ENCODE measurements at regions not wholly inside any gene's neighbourhood (a gene's known extent, or its start where the extent isn't known, plus 50 kb on each side); places are given as distances from the start of the nearest gene placed in this dataset.
"Not testable (repeated sequence)": the region's sequence is repeated elsewhere in the genome, so short reads cannot be mapped to it uniquely, and the experiment has no call there.

DNA sequence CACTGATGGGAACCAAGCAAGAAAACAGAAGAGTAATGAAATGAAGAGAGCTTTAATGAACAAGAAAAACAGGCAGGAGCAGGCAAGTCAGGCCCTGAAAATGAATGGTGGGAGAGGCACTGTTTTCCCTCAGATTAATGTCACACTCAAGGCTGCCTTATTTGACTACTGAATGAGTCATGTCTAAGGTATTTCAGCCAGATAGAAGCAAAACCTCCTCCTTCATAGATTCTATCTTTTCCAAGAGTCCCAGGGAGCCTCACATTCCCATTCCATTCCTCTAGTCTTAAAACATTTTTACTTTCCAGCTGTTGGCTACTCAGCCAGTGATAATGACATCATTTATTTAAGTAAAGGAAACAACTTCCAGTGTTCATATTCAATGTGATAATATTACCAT lies 228.4 kb upstream of the NRIP1 start:
- TF ChIP-seq EZH2phosphoT487 (IDR thresholded peaks at IDR 0.05; ENCODE audit: insufficient read depth, low read depth) (no peak), EZH2 (IDR thresholded peaks at IDR 0.05; ENCODE audit: insufficient read depth, poor library complexity, severe bottlenecking) (no peak)
- Histone ChIP-seq H3K79me2 (ENCODE audit: insufficient read depth) (no peaks in the 10 kb centered on the region), H3K4me3 (no peak overlapping the region), H3K9me2 (ENCODE audit: insufficient read depth) (peaks cover 3% of the 10 kb centered on the region; the same call in 1 of the 2 replicates), H2AFZ (peak overlapping the region; percentile 12), H3K27me3 (replicated peaks; ENCODE audit: insufficient read depth) (no peaks in the 10 kb centered on the region), H3K27ac (peak overlapping the region; percentile 28; the same call in 1 of the 2 replicates), H3F3A (ENCODE audit: insufficient read depth) (peaks cover 12% of the 10 kb centered on the region), H3K36me3 (ENCODE audit: low read depth) (no peaks in the 10 kb centered on the region), H4K20me1 (ENCODE audit: insufficient read depth) (no peaks in the 10 kb centered on the region), H3K4me2 (ENCODE audit: unreplicated experiment) (peak overlapping the region; percentile 72), H3K9me3 (ENCODE audit: low read depth) (no peaks in the 10 kb centered on the region), H3K4me1 (ENCODE audit: insufficient read depth) (peaks cover 15% of the 10 kb centered on the region), H3K9ac (no peak overlapping the region)
- in situ Hi-C loops (cut with MboI) = no loop called here
- DNase-seq = peak; percentile 87

DNA sequence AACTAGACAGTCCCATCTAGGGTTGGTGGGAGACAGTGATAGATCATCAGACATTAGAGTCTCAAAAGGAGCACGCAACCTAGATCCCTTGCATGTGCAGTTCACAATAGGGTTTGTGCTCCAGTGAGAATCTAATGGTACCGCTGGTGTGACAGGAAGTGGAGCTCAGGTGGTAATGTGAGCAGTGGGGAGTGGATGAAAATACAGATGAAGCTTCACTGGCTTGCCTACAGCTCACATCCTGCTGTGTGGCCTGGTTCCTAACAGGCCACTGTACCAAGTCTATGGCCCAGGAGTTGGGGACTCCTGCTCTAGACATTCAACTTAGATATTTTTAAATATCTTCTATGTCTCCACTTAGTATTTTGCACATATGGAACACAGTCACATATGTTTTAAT lies 231.1 kb upstream of the NRIP1 start:
- H3K4me1 ChIP-seq (ENCODE audit: insufficient read depth) = peaks cover 15% of the 10 kb centered on the region
- WGBS, 2 experiments (ENCODE audit: low coverage in 1 of 2, low lambda C conversion rate in 2 of 2, missing lambda C conversion rate in 2 of 2) = 94 to 95% methylated on average over 2 of the region's 2 CpGs
- no peaks in the 10 kb centered on the region for H4K20me1 ChIP-seq (ENCODE audit: insufficient read depth)
- H2AFZ ChIP-seq = no peak overlapping the region
- H3K27ac ChIP-seq = no peak overlapping the region
- no peak for TF ChIP-seq EZH2 (IDR thresholded peaks at IDR 0.05; ENCODE audit: insufficient read depth, poor library complexity, severe bottlenecking)
- no peak for TF ChIP-seq EZH2phosphoT487 (IDR thresholded peaks at IDR 0.05; ENCODE audit: insufficient read depth, low read depth)
- H3K4me2 ChIP-seq (ENCODE audit: unreplicated experiment) = no peak overlapping the region
- no peak for DNase-seq
- H3K9me2 ChIP-seq (ENCODE audit: insufficient read depth) = peaks cover 3% of the 10 kb centered on the region; the same call in 1 of the 2 replicates
- no peaks in the 10 kb centered on the region for H3K27me3 ChIP-seq (replicated peaks; ENCODE audit: insufficient read depth)
- no peaks in the 10 kb centered on the region for H3K36me3 ChIP-seq (ENCODE audit: low read depth)
- H3K9me3 ChIP-seq (ENCODE audit: low read depth) = no peaks in the 10 kb centered on the region
- H3K4me3 ChIP-seq = no peak overlapping the region
- peaks cover 12% of the 10 kb centered on the region for H3F3A ChIP-seq (ENCODE audit: insufficient read depth)
- H3K79me2 ChIP-seq (ENCODE audit: insufficient read depth) = no peaks in the 10 kb centered on the region
- H3K9ac ChIP-seq = no peak overlapping the region
- in situ Hi-C loops (cut with MboI) = no loop called here

DNA sequence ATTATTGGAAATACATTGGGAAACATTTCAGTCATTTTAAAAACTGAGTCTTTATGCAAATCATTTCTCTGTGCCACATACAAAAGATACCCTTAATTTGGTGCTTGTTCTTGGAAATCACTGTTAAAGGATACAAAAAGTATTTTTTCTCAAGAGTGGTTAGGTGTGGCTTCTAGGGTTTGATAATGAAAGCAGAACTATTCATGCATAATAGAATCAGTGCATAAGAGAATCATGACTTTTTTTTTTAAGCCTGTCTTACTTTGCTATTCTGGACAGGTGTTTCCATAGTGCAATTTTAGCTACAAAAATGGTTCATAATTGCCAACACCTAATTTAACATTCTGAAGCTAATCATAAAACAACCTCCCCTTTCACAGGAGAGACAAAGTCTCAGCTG lies 233.0 kb upstream of the NRIP1 start:
- in situ Hi-C loops (cut with MboI) = no loop called here
- H3K9me3 ChIP-seq (ENCODE audit: low read depth) = no peaks in the 10 kb centered on the region
- H3K4me1 ChIP-seq (ENCODE audit: insufficient read depth) = peaks cover 12% of the 10 kb centered on the region

DNA sequence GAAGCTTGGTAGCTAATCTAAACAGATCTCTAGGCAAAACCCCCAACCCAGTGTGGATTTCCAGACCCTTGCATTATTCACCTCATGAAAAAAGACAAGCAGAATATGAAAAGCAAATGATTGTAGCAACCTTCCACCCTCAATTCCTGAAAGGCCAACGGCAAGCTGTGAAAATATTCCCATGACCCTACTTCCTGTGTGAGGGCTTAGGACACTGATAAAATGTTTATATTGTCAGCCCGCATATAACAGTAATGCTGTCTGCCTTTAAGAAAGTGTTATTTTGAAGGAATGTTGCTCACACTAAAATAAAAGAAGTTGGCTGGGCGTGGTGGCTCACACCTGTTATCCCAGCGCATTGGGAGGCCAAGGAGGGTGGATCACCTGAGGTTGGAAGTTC lies 233.5 kb upstream of the NRIP1 start:
- Histone ChIP-seq H3K27me3 (replicated peaks; ENCODE audit: insufficient read depth) (no peaks in the 10 kb centered on the region), H3K36me3 (ENCODE audit: low read depth) (no peaks in the 10 kb centered on the region), H3K4me1 (ENCODE audit: insufficient read depth) (peaks cover 7% of the 10 kb centered on the region), H3K9me2 (ENCODE audit: insufficient read depth) (peaks cover 3% of the 10 kb centered on the region; the same call in 1 of the 2 replicates), H3K4me2 (ENCODE audit: unreplicated experiment) (no peak overlapping the region), H3K9me3 (ENCODE audit: low read depth) (no peaks in the 10 kb centered on the region), H3F3A (ENCODE audit: insufficient read depth) (peaks cover 4% of the 10 kb centered on the region), H2AFZ (no peak overlapping the region), H3K4me3 (no peak overlapping the region), H3K9ac (no peak overlapping the region), H3K27ac (no peak overlapping the region), H3K79me2 (ENCODE audit: insufficient read depth) (no peaks in the 10 kb centered on the region), H4K20me1 (ENCODE audit: insufficient read depth) (no peaks in the 10 kb centered on the region)
- DNase-seq = no peak
- no peak for TF ChIP-seq EZH2phosphoT487 (IDR thresholded peaks at IDR 0.05; ENCODE audit: insufficient read depth, low read depth)
- TF ChIP-seq EZH2 (IDR thresholded peaks at IDR 0.05; ENCODE audit: insufficient read depth, poor library complexity, severe bottlenecking) = no peak
- 74 to 77% methylated on average over 4 of the region's 4 CpGs for WGBS, 2 experiments (ENCODE audit: low coverage in 1 of 2, low lambda C conversion rate in 2 of 2, missing lambda C conversion rate in 2 of 2)
- in situ Hi-C loops (cut with MboI) = no loop called here

More for the DNA sequence above, 233.0 kb upstream of the NRIP1 start:
- TF ChIP-seq EZH2 (IDR thresholded peaks at IDR 0.05; ENCODE audit: insufficient read depth, poor library complexity, severe bottlenecking) (no peak), EZH2phosphoT487 (IDR thresholded peaks at IDR 0.05; ENCODE audit: insufficient read depth, low read depth) (no peak)
- no peak overlapping the region for H3K4me3 ChIP-seq
- H3K9me2 ChIP-seq (ENCODE audit: insufficient read depth) = peaks cover 3% of the 10 kb centered on the region; the same call in 1 of the 2 replicates
- H3F3A ChIP-seq (ENCODE audit: insufficient read depth) = peaks cover 9% of the 10 kb centered on the region
- H3K4me2 ChIP-seq (ENCODE audit: unreplicated experiment) = no peak overlapping the region
- no peak overlapping the region for H3K27ac ChIP-seq
- no peaks in the 10 kb centered on the region for H3K79me2 ChIP-seq (ENCODE audit: insufficient read depth)
- H3K36me3 ChIP-seq (ENCODE audit: low read depth) = no peaks in the 10 kb centered on the region
- DNase-seq = no peak
- H3K27me3 ChIP-seq (replicated peaks; ENCODE audit: insufficient read depth) = no peaks in the 10 kb centered on the region
- H4K20me1 ChIP-seq (ENCODE audit: insufficient read depth) = no peaks in the 10 kb centered on the region
- H3K9ac ChIP-seq = no peak overlapping the region
- no peak overlapping the region for H2AFZ ChIP-seq

DNA sequence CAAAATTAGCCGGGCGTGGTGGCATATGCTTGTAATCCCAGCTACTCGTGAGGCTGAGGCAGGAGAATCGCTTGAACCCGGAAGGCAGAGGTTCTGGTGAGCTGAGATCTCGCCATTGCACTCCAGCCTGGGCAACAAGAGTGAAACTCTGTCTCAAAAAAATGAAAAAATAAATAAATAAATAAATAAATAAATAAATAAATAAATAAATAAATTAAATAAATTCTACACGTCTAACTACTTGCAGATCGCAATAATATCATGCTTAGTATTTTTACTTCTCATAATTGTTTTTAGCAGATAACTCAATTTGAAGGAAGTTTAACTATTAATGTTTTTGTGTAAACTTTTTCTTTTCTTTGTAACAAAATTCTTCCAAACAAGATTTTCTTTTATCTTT lies 234.0 kb upstream of the NRIP1 start:
- in situ Hi-C loops (cut with MboI) = not testable (repeated sequence)

More for the DNA sequence above, 234.0 kb upstream of the NRIP1 start:
- H2AFZ ChIP-seq; H3K36me3 ChIP-seq (ENCODE audit: low read depth); H3K4me1 ChIP-seq (ENCODE audit: insufficient read depth); H3K27me3 ChIP-seq (replicated peaks; ENCODE audit: insufficient read depth); DNase-seq; H3K9ac ChIP-seq; H3K4me2 ChIP-seq (ENCODE audit: unreplicated experiment); H3K27ac ChIP-seq; H3K79me2 ChIP-seq (ENCODE audit: insufficient read depth); H3K4me3 ChIP-seq; H4K20me1 ChIP-seq (ENCODE audit: insufficient read depth); H3K9me3 ChIP-seq (ENCODE audit: low read depth); H3K9me2 ChIP-seq (ENCODE audit: insufficient read depth); H3F3A ChIP-seq (ENCODE audit: insufficient read depth): not testable (repeated sequence)
- WGBS, 2 experiments (ENCODE audit: low coverage in 1 of 2, low lambda C conversion rate in 2 of 2, missing lambda C conversion rate in 2 of 2) = 84 to 91% methylated on average over 8 of the region's 8 CpGs
